ENCODE measurements at regions not wholly inside any gene's neighbourhood (a gene's known extent, or its start where the extent isn't known, plus 50 kb on each side); places are given as distances from the start of the nearest gene placed in this dataset.

DNA sequence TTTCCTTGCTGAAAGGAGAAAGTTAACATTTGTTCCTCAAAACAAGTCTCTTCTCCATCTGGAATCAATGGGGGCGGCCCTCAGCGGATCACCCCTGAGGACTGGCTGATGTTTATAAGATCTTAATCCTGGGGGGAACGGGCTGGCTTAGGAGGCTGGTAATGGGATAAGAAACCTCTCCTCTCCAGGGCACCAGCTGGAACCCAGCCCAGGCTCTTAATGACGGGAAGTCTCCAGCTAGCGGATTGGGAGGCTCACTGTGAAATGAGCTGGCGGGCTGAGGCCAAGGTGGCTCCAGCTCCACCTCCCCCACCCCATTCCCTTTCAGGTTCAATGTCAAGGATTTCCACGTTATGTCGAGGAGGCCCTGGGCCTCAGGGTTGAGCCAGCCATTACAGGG, 1133.0 kb downstream of the VRK1 start:
- Histone ChIP-seq H3K27ac (ENCODE audit: insufficient read depth, low read depth, low read length) (no peak overlapping the region), H3K4me2 (ENCODE audit: insufficient read depth, low read length) (no peak overlapping the region), H3K27me3 (ENCODE audit: control insufficient read depth in 2 of 2, insufficient read depth in 2 of 2, low read length in 2 of 2) (no peaks in the 10 kb centered on the region), H3K79me2 (ENCODE audit: control insufficient read depth, insufficient read depth, low read length) (no peaks in the 10 kb centered on the region), H3K36me3 (ENCODE audit: control insufficient read depth in 2 of 2, extremely low read depth in 1 of 2, insufficient read depth in 2 of 2, low read length in 2 of 2) (no peaks in the 10 kb centered on the region), H3K4me1 (ENCODE audit: control insufficient read depth, extremely low read depth, insufficient read depth, low read length) (no peaks in the 10 kb centered on the region), H3K9me3 (replicated peaks; ENCODE audit: control insufficient read depth, insufficient read depth, low read length) (peaks cover 7% of the 10 kb centered on the region), H3K9ac (replicated peaks; ENCODE audit: extremely low read depth, insufficient read depth, low read length) (no peak overlapping the region), H3K4me3 (replicated peaks in 1 of 3; ENCODE audit: insufficient read depth in 1 of 3, low read depth in 1 of 3, low read length in 3 of 3) (no peak overlapping the region), H3K9me1 (replicated peaks; ENCODE audit: control insufficient read depth, extremely low read depth, insufficient read depth, low read length) (no peaks in the 10 kb centered on the region), H4K20me1 (replicated peaks; ENCODE audit: control insufficient read depth, extremely low read depth, insufficient read depth, low read length) (no peaks in the 10 kb centered on the region), H2AFZ (ENCODE audit: low read depth, low read length) (no peak overlapping the region)
- dilution Hi-C loops (cut with MboI; ENCODE audit: extremely low pct_ligation_motif_present, low sequenced_read_pairs) (no loop called here), intact Hi-C loops (cut with micrococcal nuclease) (no loop called here)
- BruUV-seq (replicated peaks): no TSS peak
- FAIRE-seq: no peak
- ChIA-PET CTCF (no interaction called here), POLR2A (no interaction called here)
- TF ChIP-seq FOS (IDR thresholded peaks at IDR 0.05; ENCODE audit: borderline replicate concordance, insufficient read depth, low read length): no peak
- no peak for TF ChIP-seq EZH2 (IDR thresholded peaks at IDR 0.05; ENCODE audit: borderline replicate concordance, low read depth, low read length, severe bottlenecking)
- TF ChIP-seq JUN (IDR thresholded peaks at IDR 0.05; ENCODE audit: borderline replicate concordance, insufficient read depth, insufficient read length, low read depth): no peak
- no peak for TF ChIP-seq POLR2A (IDR thresholded peaks at IDR 0.05; ENCODE audit: low read depth, low read length)
- TF ChIP-seq MYC (IDR thresholded peaks at IDR 0.05; ENCODE audit: low read depth, low read length): no peak
- DNase-seq (ENCODE audit: low read depth, low spot score): no peak

DNA sequence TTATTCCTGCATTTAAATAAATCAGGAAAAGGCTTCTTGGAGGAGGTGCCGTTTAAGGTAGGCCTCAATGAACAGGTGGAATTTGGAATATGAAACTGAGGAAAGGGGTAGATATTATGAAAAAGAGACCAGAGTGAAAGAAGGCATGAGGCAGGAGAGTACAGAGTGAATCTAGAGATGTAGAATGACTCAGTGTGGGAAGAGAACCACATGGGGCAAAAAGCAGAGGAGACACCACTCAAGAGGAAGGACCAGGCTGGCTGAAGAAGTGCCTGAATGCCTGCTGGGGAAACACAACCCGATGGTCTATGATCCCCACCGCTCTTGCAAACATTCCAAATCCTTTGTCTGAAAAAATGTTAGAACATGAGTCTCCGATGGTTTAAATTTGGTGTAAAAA, 1134.1 kb downstream of the VRK1 start:
- no peak for FAIRE-seq
- H3K9me3 ChIP-seq (replicated peaks; ENCODE audit: control insufficient read depth, insufficient read depth, low read length): peaks cover 7% of the 10 kb centered on the region
- H3K4me1 ChIP-seq (ENCODE audit: control insufficient read depth, extremely low read depth, insufficient read depth, low read length): no peaks in the 10 kb centered on the region
- DNase-seq (ENCODE audit: low read depth, low spot score): no peak
- H3K4me2 ChIP-seq (ENCODE audit: insufficient read depth, low read length): no peak overlapping the region
- no peak overlapping the region for H3K27ac ChIP-seq (ENCODE audit: insufficient read depth, low read depth, low read length)
- H3K9me1 ChIP-seq (replicated peaks; ENCODE audit: control insufficient read depth, extremely low read depth, insufficient read depth, low read length): no peaks in the 10 kb centered on the region
- no peaks in the 10 kb centered on the region for H3K27me3 ChIP-seq (ENCODE audit: control insufficient read depth in 2 of 2, insufficient read depth in 2 of 2, low read length in 2 of 2)
- no TSS peak for BruUV-seq (replicated peaks)
- no peak overlapping the region for H2AFZ ChIP-seq (ENCODE audit: low read depth, low read length)
- no peak overlapping the region for H3K4me3 ChIP-seq (replicated peaks in 1 of 3; ENCODE audit: insufficient read depth in 1 of 3, low read depth in 1 of 3, low read length in 3 of 3)
- no peaks in the 10 kb centered on the region for H4K20me1 ChIP-seq (replicated peaks; ENCODE audit: control insufficient read depth, extremely low read depth, insufficient read depth, low read length)
- no peaks in the 10 kb centered on the region for H3K36me3 ChIP-seq (ENCODE audit: control insufficient read depth in 2 of 2, extremely low read depth in 1 of 2, insufficient read depth in 2 of 2, low read length in 2 of 2)
- intact Hi-C loops (cut with micrococcal nuclease): no loop called here
- POLR2A ChIA-PET: no interaction called here
- no peaks in the 10 kb centered on the region for H3K79me2 ChIP-seq (ENCODE audit: control insufficient read depth, insufficient read depth, low read length)
- CTCF ChIA-PET: no interaction called here
- dilution Hi-C loops (cut with MboI; ENCODE audit: extremely low pct_ligation_motif_present, low sequenced_read_pairs): no loop called here
- H3K9ac ChIP-seq (replicated peaks; ENCODE audit: extremely low read depth, insufficient read depth, low read length): no peak overlapping the region
- TF ChIP-seq FOS (IDR thresholded peaks at IDR 0.05; ENCODE audit: borderline replicate concordance, insufficient read depth, low read length) (no peak), JUN (IDR thresholded peaks at IDR 0.05; ENCODE audit: borderline replicate concordance, insufficient read depth, insufficient read length, low read depth) (no peak), GATA2 (IDR thresholded peaks at IDR 0.05; ENCODE audit: insufficient read depth, insufficient read length, low read depth, low read length) (no peak), POLR2AphosphoS5 (IDR thresholded peaks at IDR 0.05; ENCODE audit: insufficient read depth, low read depth, low read length) (no peak), EZH2 (IDR thresholded peaks at IDR 0.05; ENCODE audit: borderline replicate concordance, low read depth, low read length, severe bottlenecking) (no peak), POLR2A (IDR thresholded peaks at IDR 0.05; ENCODE audit: low read depth, low read length) (no peak), MYC (IDR thresholded peaks at IDR 0.05; ENCODE audit: low read depth, low read length) (no peak)
- TF ChIP-seq, protein P1, sequence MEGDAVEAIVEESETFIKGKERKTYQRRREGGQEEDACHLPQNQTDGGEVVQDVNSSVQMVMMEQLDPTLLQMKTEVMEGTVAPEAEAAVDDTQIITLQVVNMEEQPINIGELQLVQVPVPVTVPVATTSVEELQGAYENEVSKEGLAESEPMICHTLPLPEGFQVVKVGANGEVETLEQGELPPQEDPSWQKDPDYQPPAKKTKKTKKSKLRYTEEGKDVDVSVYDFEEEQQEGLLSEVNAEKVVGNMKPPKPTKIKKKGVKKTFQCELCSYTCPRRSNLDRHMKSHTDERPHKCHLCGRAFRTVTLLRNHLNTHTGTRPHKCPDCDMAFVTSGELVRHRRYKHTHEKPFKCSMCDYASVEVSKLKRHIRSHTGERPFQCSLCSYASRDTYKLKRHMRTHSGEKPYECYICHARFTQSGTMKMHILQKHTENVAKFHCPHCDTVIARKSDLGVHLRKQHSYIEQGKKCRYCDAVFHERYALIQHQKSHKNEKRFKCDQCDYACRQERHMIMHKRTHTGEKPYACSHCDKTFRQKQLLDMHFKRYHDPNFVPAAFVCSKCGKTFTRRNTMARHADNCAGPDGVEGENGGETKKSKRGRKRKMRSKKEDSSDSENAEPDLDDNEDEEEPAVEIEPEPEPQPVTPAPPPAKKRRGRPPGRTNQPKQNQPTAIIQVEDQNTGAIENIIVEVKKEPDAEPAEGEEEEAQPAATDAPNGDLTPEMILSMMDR (IDR thresholded peaks at IDR 0.05; ENCODE audit: extremely low read depth in 1 of 2, insufficient read depth in 1 of 2, low read depth in 1 of 2, low read length in 2 of 2): no peak
- TF ChIP-seq, protein P2, sequence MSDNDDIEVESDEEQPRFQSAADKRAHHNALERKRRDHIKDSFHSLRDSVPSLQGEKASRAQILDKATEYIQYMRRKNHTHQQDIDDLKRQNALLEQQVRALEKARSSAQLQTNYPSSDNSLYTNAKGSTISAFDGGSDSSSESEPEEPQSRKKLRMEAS (IDR thresholded peaks at IDR 0.05; ENCODE audit: insufficient read depth, insufficient read length): no peak
